Suprapubic skin (tissue), 4 donors: ENCODE measurements at regions not wholly inside any gene's neighbourhood (a gene's known extent, or its start where the extent isn't known, plus 50 kb on each side); places are given as distances from the start of the nearest gene placed in this dataset.

Experiments
- DNase-seq, 2 donors: peaks; one replicate each; pipeline ENCODE4 v3.0.0-alpha.2; 2019; ENCODE audit warnings: low spot score in 2 of 2
- H3K27ac ChIP-seq: fragments of 200-600 bp; sonication (generic); one replicate; pipeline ENCODE4 v1.5.1; 2019
- H3K27me3 ChIP-seq: fragments of 200-600 bp; sonication (generic); one replicate; pipeline ENCODE4 v1.5.1; 2019
- H3K36me3 ChIP-seq: fragments of 200-600 bp; sonication (generic); one replicate; pipeline ENCODE4 v1.5.1; 2019
- H3K4me1 ChIP-seq: fragments of 200-600 bp; sonication (generic); one replicate; pipeline ENCODE4 v1.5.1; 2019
- H3K4me3 ChIP-seq: fragments of 200-600 bp; sonication (generic); one replicate; pipeline ENCODE4 v1.5.1; 2019; ENCODE audit warnings: mild to moderate bottlenecking
- H3K9me3 ChIP-seq: fragments of 200-600 bp; sonication (generic); one replicate; pipeline ENCODE4 v1.5.1; 2019
- CTCF ChIP-seq, 2 donors: fragments of 200-600 bp in 1 of 2; fragments of 450-650 bp in 1 of 2; sonication (generic) in 1 of 2; IDR thresholded peaks; one replicate each; pipeline ENCODE4 v1.5.1; 2016 to 2019; ENCODE audit warnings: antibody characterized with exemption in 2 of 2, mild to moderate bottlenecking in 1 of 2, moderate library complexity in 1 of 2
- EP300 ChIP-seq: sonication (generic); formaldehyde crosslinking; IDR thresholded peaks from one replicate; pipeline ENCODE4 v1.6.1; 2017; ENCODE audit warnings: antibody characterized with exemption
- POLR2A ChIP-seq, 2 donors: fragments of 450-650 bp; IDR thresholded peaks; one replicate each; pipeline ENCODE4 v1.6.1; 2017; ENCODE audit warnings: antibody characterized with exemption in 2 of 2, mild to moderate bottlenecking in 2 of 2, moderate library complexity in 2 of 2
- POLR2AphosphoS5 ChIP-seq, 3 donors: sonication (generic); formaldehyde crosslinking; IDR thresholded peaks; one replicate each; pipeline ENCODE4 v1.6.1; 2017; ENCODE audit warnings: antibody characterized with exemption in 3 of 3
- WGBS: methylation state at CpG from one replicate; pipeline ENCODE4 v1.1.5; 2018; 5-methylcytosine and 5-hydroxymethylcytosine counted together

GRCh38 chr16:63830061-63830460 is 1291.8 kb downstream of the CDH11 start:
- H3K27me3 ChIP-seq, result no peaks in the 10 kb centered on the region
- no peaks in the 10 kb centered on the region for H3K4me1 ChIP-seq
- no peaks in the 10 kb centered on the region for H3K36me3 ChIP-seq
- DNase-seq, result no peak
- H3K4me3 ChIP-seq, result no peak overlapping the region
- 40% methylated on average over 3 of the region's 3 CpGs for WGBS
- H3K9me3 ChIP-seq, result no peaks in the 10 kb centered on the region
- no peak overlapping the region for H3K27ac ChIP-seq
- TF ChIP-seq CTCF (IDR thresholded peaks at IDR 0.05) (no peak), EP300 (no peak), POLR2A (IDR thresholded peaks at IDR 0.05) (no peak), POLR2AphosphoS5 (IDR thresholded peaks at IDR 0.05) (no peak)

- Histone ChIP-seq H3K4me1 (no peaks in the 10 kb centered on the region), H3K4me3 (no peak overlapping the region), H3K9me3 (no peaks in the 10 kb centered on the region), H3K27me3 (no peaks in the 10 kb centered on the region), H3K36me3 (no peaks in the 10 kb centered on the region), H3K27ac (no peak overlapping the region)
- WGBS, result 85% methylated on average over 3 of the region's 3 CpGs
- DNase-seq, result no peak
- no peak for TF ChIP-seq EP300
- no peak for TF ChIP-seq POLR2AphosphoS5 (IDR thresholded peaks at IDR 0.05)
- TF ChIP-seq POLR2A (IDR thresholded peaks at IDR 0.05), result no peak
- TF ChIP-seq CTCF (IDR thresholded peaks at IDR 0.05), result no peak
Observed at GRCh38 chr16:63822818-63823217, 1299.0 kb downstream of the CDH11 start.

- no peaks in the 10 kb centered on the region for H3K27me3 ChIP-seq
- H3K27ac ChIP-seq, result no peak overlapping the region
- no peak overlapping the region for H3K4me3 ChIP-seq
- H3K9me3 ChIP-seq, result no peaks in the 10 kb centered on the region
- H3K4me1 ChIP-seq, result no peaks in the 10 kb centered on the region
- no peak for TF ChIP-seq POLR2AphosphoS5 (IDR thresholded peaks at IDR 0.05)
- no peak for TF ChIP-seq CTCF (IDR thresholded peaks at IDR 0.05)
- 19% methylated on average over 3 of the region's 3 CpGs for WGBS
- DNase-seq, result no peak
- no peaks in the 10 kb centered on the region for H3K36me3 ChIP-seq
Observed at GRCh38 chr16:63816276-63816675, 1305.6 kb downstream of the CDH11 start.

GRCh38 chr16:63813862-63814261 is 1308.0 kb downstream of the CDH11 start:
- H3K4me3 ChIP-seq, result no peak overlapping the region
- no peaks in the 10 kb centered on the region for H3K9me3 ChIP-seq
- H3K27me3 ChIP-seq, result no peaks in the 10 kb centered on the region
- no peak for TF ChIP-seq CTCF (IDR thresholded peaks at IDR 0.05)
- no peak for TF ChIP-seq POLR2A (IDR thresholded peaks at IDR 0.05)
- H3K36me3 ChIP-seq, result no peaks in the 10 kb centered on the region
- no peak overlapping the region for H3K27ac ChIP-seq
- DNase-seq, result no peak
- no peaks in the 10 kb centered on the region for H3K4me1 ChIP-seq

GRCh38 chr16:63808730-63809129 is 1313.1 kb downstream of the CDH11 start:
- Histone ChIP-seq H3K36me3 (no peaks in the 10 kb centered on the region), H3K4me1 (no peaks in the 10 kb centered on the region), H3K4me3 (no peak overlapping the region), H3K27ac (no peak overlapping the region), H3K27me3 (no peaks in the 10 kb centered on the region), H3K9me3 (no peaks in the 10 kb centered on the region)
- TF ChIP-seq EP300 (no peak), POLR2A (IDR thresholded peaks at IDR 0.05) (no peak), CTCF (IDR thresholded peaks at IDR 0.05) (no peak), POLR2AphosphoS5 (IDR thresholded peaks at IDR 0.05) (no peak)
- DNase-seq, result no peak
- WGBS, result 87% methylated on average over 1 of the region's 1 CpG
